ENCODE measurements at regions not wholly inside any gene's neighbourhood (a gene's known extent, or its start where the extent isn't known, plus 50 kb on each side); places are given as distances from the start of the nearest gene placed in this dataset.

GRCh38 chr10:4492202-4492601, 333.8 kb upstream of the AKR1E2 start:
- Histone ChIP-seq H3K27me3 (ENCODE audit: control insufficient read depth in 2 of 2, insufficient read depth in 2 of 2, low read length in 2 of 2) (no peaks in the 10 kb centered on the region), H3K36me3 (ENCODE audit: control insufficient read depth in 2 of 2, extremely low read depth in 1 of 2, insufficient read depth in 2 of 2, low read length in 2 of 2) (no peaks in the 10 kb centered on the region), H3K4me1 (ENCODE audit: control insufficient read depth, extremely low read depth, insufficient read depth, low read length) (no peaks in the 10 kb centered on the region), H3K9ac (replicated peaks; ENCODE audit: extremely low read depth, insufficient read depth, low read length) (no peak overlapping the region), H3K9me3 (replicated peaks; ENCODE audit: control insufficient read depth, insufficient read depth, low read length) (no peaks in the 10 kb centered on the region), H3K9me1 (replicated peaks; ENCODE audit: control insufficient read depth, extremely low read depth, insufficient read depth, low read length) (peaks cover 3% of the 10 kb centered on the region), H4K20me1 (replicated peaks; ENCODE audit: control insufficient read depth, extremely low read depth, insufficient read depth, low read length) (no peaks in the 10 kb centered on the region), H3K4me3 (replicated peaks in 1 of 3; ENCODE audit: insufficient read depth in 1 of 3, low read depth in 1 of 3, low read length in 3 of 3) (no peak overlapping the region), H2AFZ (ENCODE audit: low read depth, low read length) (no peak overlapping the region), H3K4me2 (ENCODE audit: insufficient read depth, low read length) (no peak overlapping the region), H3K79me2 (ENCODE audit: control insufficient read depth, insufficient read depth, low read length) (no peaks in the 10 kb centered on the region), H3K27ac (ENCODE audit: insufficient read depth, low read depth, low read length) (no peak overlapping the region)
- BruUV-seq (replicated peaks): no TSS peak
- FAIRE-seq (no peak), DNase-seq (ENCODE audit: low read depth, low spot score) (no peak)
- ChIA-PET CTCF (no interaction called here), POLR2A (no interaction called here)
- no peak for TF ChIP-seq POLR2AphosphoS5 (IDR thresholded peaks at IDR 0.05; ENCODE audit: insufficient read depth, low read depth, low read length)
- no peak for TF ChIP-seq EZH2 (IDR thresholded peaks at IDR 0.05; ENCODE audit: borderline replicate concordance, low read depth, low read length, severe bottlenecking)
- TF ChIP-seq FOS (IDR thresholded peaks at IDR 0.05; ENCODE audit: borderline replicate concordance, insufficient read depth, low read length): no peak
- TF ChIP-seq, protein P1, sequence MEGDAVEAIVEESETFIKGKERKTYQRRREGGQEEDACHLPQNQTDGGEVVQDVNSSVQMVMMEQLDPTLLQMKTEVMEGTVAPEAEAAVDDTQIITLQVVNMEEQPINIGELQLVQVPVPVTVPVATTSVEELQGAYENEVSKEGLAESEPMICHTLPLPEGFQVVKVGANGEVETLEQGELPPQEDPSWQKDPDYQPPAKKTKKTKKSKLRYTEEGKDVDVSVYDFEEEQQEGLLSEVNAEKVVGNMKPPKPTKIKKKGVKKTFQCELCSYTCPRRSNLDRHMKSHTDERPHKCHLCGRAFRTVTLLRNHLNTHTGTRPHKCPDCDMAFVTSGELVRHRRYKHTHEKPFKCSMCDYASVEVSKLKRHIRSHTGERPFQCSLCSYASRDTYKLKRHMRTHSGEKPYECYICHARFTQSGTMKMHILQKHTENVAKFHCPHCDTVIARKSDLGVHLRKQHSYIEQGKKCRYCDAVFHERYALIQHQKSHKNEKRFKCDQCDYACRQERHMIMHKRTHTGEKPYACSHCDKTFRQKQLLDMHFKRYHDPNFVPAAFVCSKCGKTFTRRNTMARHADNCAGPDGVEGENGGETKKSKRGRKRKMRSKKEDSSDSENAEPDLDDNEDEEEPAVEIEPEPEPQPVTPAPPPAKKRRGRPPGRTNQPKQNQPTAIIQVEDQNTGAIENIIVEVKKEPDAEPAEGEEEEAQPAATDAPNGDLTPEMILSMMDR (IDR thresholded peaks at IDR 0.05; ENCODE audit: extremely low read depth in 1 of 2, insufficient read depth in 1 of 2, low read depth in 1 of 2, low read length in 2 of 2): no peak
- TF ChIP-seq MAX (IDR thresholded peaks at IDR 0.05; ENCODE audit: insufficient read depth, insufficient read length): no peak
- no peak for TF ChIP-seq POLR2A (IDR thresholded peaks at IDR 0.05; ENCODE audit: low read depth, low read length)
- no peak for TF ChIP-seq GATA2 (IDR thresholded peaks at IDR 0.05; ENCODE audit: insufficient read depth, insufficient read length, low read depth, low read length)
- no peak for TF ChIP-seq JUN (IDR thresholded peaks at IDR 0.05; ENCODE audit: borderline replicate concordance, insufficient read depth, insufficient read length, low read depth)
- no peak for TF ChIP-seq MYC (IDR thresholded peaks at IDR 0.05; ENCODE audit: low read depth, low read length)
- dilution Hi-C loops (cut with MboI; ENCODE audit: extremely low pct_ligation_motif_present, low sequenced_read_pairs) (no loop called here), intact Hi-C loops (cut with micrococcal nuclease) (no loop called here)
